ENCODE measurements at regions not wholly inside any gene's neighbourhood (a gene's known extent, or its start where the extent isn't known, plus 50 kb on each side); places are given as distances from the start of the nearest gene placed in this dataset.
"Not testable (repeated sequence)": the region's sequence is repeated elsewhere in the genome, so short reads cannot be mapped to it uniquely, and the experiment has no call there.

DNA sequence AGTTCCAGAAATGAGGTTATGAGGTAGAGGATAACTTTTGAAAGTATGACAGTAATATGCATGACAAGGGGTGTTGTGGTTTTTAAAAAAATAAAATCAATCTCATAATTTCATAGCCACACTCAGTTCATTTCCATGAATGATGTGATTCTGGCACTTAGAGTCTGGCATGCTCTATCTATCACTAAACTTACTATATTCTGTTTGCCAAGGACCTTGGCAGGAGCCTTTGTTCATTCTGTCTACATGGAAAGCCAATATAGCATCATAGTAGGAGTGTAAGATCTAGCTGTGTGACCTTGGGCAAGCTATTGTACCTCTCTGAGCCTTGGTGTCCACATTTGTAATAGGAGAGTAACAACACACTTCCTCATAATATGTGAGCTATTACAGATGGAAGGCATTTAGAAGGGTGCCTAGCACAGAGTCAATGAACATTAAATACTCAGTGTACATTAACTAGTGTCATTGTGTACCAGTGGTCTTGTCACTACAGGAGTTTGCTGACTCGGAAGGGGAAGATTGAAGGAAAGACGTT is 507.6 kb downstream of the SOX6 start:
- Histone ChIP-seq H3K4me3 (no peak overlapping the region), H3K9me3 (no peaks in the 10 kb centered on the region), H3K4me1 (no peaks in the 10 kb centered on the region), H3K36me3 (no peaks in the 10 kb centered on the region), H3K27me3 (no peaks in the 10 kb centered on the region), H3K27ac (peak overlapping the region in 2 of 4 donors; percentile 13 to 31)
- DNase-seq: no peak
- TF ChIP-seq, protein P1, sequence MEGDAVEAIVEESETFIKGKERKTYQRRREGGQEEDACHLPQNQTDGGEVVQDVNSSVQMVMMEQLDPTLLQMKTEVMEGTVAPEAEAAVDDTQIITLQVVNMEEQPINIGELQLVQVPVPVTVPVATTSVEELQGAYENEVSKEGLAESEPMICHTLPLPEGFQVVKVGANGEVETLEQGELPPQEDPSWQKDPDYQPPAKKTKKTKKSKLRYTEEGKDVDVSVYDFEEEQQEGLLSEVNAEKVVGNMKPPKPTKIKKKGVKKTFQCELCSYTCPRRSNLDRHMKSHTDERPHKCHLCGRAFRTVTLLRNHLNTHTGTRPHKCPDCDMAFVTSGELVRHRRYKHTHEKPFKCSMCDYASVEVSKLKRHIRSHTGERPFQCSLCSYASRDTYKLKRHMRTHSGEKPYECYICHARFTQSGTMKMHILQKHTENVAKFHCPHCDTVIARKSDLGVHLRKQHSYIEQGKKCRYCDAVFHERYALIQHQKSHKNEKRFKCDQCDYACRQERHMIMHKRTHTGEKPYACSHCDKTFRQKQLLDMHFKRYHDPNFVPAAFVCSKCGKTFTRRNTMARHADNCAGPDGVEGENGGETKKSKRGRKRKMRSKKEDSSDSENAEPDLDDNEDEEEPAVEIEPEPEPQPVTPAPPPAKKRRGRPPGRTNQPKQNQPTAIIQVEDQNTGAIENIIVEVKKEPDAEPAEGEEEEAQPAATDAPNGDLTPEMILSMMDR (IDR thresholded peaks at IDR 0.05): no peak
- no peak for TF ChIP-seq POLR2A (IDR thresholded peaks at IDR 0.05)

DNA sequence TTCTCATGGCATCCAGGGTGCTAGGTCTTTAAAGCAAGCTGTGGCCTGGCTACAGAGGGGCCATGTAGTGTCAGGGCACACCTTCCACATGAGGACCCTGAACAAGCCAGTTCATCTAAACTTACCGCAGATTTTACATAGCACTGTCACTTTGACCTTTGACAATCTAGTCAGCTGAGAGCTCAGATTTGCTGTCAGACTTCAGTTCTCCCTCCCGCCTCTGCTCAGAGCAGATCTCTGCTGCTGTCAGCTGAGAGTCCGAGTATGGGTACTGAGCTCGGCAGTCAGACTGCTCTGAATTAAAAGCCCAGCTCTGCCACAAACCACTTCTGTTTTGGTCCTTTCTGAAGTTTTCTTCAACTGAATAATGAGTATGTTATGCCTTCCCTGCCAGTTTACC is 507.1 kb downstream of the SOX6 start:
- TF ChIP-seq, protein P1 (IDR thresholded peaks at IDR 0.05): peak in 3 of 6 experiments; percentile 14 to 31 (median 21)
- TF ChIP-seq POLR2A (IDR thresholded peaks at IDR 0.05): peak in 1 of 2 donors; percentile 20
- no peak overlapping the region for H3K4me3 ChIP-seq
- no peaks in the 10 kb centered on the region for H3K36me3 ChIP-seq
- peak in 1 of 3 donors; percentile 52 for DNase-seq
- no peaks in the 10 kb centered on the region for H3K4me1 ChIP-seq
- peak overlapping the region in 2 of 4 donors; percentile 13 to 31 for H3K27ac ChIP-seq
- no peaks in the 10 kb centered on the region for H3K27me3 ChIP-seq
- H3K9me3 ChIP-seq: no peaks in the 10 kb centered on the region

DNA sequence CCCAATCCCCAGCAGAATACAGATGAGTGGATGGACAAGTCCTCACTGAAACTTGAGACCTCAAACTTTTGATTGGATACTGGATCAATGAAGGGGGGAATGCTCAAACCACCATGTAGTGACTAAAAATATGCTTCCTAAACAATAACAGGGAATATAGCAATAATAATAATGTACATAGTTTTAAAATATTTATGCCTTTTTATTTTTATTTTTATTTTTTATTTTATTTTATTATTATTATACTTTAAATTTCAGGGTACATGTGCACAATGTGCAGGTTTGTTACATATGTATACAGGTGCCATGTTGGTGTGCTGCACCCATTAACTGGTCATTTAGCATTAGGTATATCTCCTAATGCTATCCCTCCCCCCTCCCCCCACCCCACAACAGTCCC is 506.0 kb downstream of the SOX6 start:
- H3K36me3 ChIP-seq, H3K27me3 ChIP-seq, H3K4me3 ChIP-seq, H3K9me3 ChIP-seq, DNase-seq, H3K27ac ChIP-seq, H3K4me1 ChIP-seq: not testable (repeated sequence)

DNA sequence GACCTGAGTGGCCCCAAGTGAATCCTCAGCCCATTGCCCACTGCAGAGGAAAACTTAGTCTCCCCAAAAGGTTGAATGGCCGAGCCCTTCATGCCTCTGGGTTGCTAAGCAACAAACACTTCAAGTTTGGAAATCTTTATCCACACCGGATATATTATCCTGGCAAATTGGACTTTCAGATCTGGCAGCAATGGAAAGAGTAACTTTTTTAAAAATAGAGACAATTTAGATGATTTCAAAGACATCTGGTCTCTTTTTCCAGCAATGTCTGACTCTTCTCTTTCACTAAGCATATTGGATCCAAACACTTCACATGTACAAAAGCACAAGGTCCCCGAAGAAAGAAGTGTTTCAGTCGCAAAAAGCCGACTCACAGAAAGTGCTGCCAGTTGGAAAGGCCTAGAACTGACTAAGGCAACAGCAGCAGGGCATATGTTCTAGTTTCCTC is 505.3 kb downstream of the SOX6 start:
- no peaks in the 10 kb centered on the region for H3K9me3 ChIP-seq
- H3K27ac ChIP-seq: no peak overlapping the region
- H3K4me3 ChIP-seq: no peak overlapping the region
- H3K36me3 ChIP-seq: no peaks in the 10 kb centered on the region
- no peaks in the 10 kb centered on the region for H3K27me3 ChIP-seq
- no peaks in the 10 kb centered on the region for H3K4me1 ChIP-seq
- TF ChIP-seq POLR2A (IDR thresholded peaks at IDR 0.05): no peak
- TF ChIP-seq, protein P1 (IDR thresholded peaks at IDR 0.05): no peak
- no peak for DNase-seq

DNA sequence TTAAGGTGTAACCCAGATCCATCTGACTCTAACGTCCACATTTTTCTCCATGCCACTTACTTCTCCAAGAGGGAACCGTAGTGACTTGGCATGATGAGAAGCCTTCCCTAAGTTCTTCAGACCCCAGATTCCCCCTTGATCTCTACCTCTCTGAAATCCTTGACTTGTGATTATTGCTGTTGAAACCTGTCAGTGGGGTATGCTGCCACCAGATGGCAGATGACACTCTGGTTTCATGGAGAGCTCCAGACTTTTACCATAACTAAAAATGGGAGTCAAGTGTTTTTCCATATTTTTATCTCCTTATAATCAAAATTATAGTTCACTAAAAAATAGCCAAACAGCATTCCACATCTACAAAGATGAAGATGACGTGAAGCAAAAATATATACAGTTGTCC is 504.2 kb downstream of the SOX6 start:
- no peaks in the 10 kb centered on the region for H3K27me3 ChIP-seq
- no peaks in the 10 kb centered on the region for H3K9me3 ChIP-seq
- no peaks in the 10 kb centered on the region for H3K36me3 ChIP-seq
- DNase-seq: peak in 1 of 3 donors; percentile 53
- TF ChIP-seq, protein P1 (IDR thresholded peaks at IDR 0.05): peak in 4 of 6 experiments; percentile 4 to 63 (median 62)
- TF ChIP-seq POLR2A (IDR thresholded peaks at IDR 0.05): no peak
- H3K4me1 ChIP-seq: no peaks in the 10 kb centered on the region
- no peak overlapping the region for H3K4me3 ChIP-seq
- no peak overlapping the region for H3K27ac ChIP-seq

DNA sequence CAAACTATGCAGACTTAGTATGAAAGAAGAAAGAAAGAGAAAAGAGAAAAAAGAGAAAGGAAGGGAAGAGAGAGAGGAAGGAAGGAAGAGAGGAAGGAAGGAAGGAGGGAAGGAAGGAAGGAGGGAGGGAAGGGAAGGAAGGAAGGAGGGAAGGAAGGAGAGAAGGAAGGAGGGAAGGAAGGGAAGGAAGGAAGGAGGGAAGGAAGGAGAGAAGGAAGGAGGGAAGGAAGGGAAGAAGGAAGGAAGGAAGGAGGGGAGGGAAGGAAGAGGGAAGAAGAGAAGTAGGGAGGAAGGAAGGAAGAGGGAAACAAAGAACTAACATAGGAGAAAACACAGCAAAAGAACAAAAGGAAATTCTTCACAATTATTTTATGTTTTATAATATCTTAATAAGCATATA is 502.1 kb downstream of the SOX6 start:
- Histone ChIP-seq H3K36me3 (no peaks in the 10 kb centered on the region), H3K9me3 (no peaks in the 10 kb centered on the region), H3K4me3 (no peak overlapping the region), H3K27me3 (no peaks in the 10 kb centered on the region), H3K4me1 (no peaks in the 10 kb centered on the region), H3K27ac (no peak overlapping the region)
- DNase-seq: no peak
- TF ChIP-seq POLR2A (IDR thresholded peaks at IDR 0.05): no peak
- TF ChIP-seq, protein P1 (IDR thresholded peaks at IDR 0.05): no peak
